B cell (primary cell): ENCODE measurements at regions not wholly inside any gene's neighbourhood (a gene's known extent, or its start where the extent isn't known, plus 50 kb on each side); places are given as distances from the start of the nearest gene placed in this dataset.

ENCODE experiments used
- ATAC-seq: fragments of 200-7000 bp; cut with Tn5 transposase; one replicate; pipeline ENCODE4 v1.10.0; 2021; ENCODE audit warnings: low read depth, mild to moderate bottlenecking, moderate number of reproducible peaks, moderate library complexity
- CTCF ChIA-PET: fragments of 350-600 bp; sonication (Branson Sonifier 250); formaldehyde crosslinking; loops from one replicate; lab custom pipeline; 2021; ENCODE audit warnings: antibody characterized with exemption, inconsistent platforms; lab: Charles Lee
- POLR2A ChIA-PET: fragments of 350-600 bp; sonication (Branson Sonifier 250); formaldehyde crosslinking; loops from one replicate; lab custom pipeline; 2021; ENCODE audit warnings: antibody characterized with exemption; lab: Charles Lee
- DNase-seq: peaks from one replicate; pipeline ENCODE4 v3.0.0; 2013
- H2AFZ ChIP-seq: 2 replicates; pipeline ENCODE4 v1.6.1; 2012; ENCODE audit warnings: mild to moderate bottlenecking, low read depth, low read length; ENCODE audit not compliant: insufficient read depth, poor library complexity, severe bottlenecking
- H3K27ac ChIP-seq, 2 donors: 1 replicate in 1 of 2; 2 replicates in 1 of 2; pipeline ENCODE4 v1.5.1; 2012 to 2013; ENCODE audit warnings: low read length in 2 of 2, mild to moderate bottlenecking in 2 of 2, moderate library complexity in 1 of 2
- H3K27me3 ChIP-seq, 4 experiments: fragments of 200-600 bp in 1 of 4; sonication (generic) in 1 of 4; replicated peaks in 1 of 4; 1 replicate in 2 of 4; 2 replicates in 2 of 4; pipeline versions ENCODE4 v1.6.1 to v1.7.0; 2013 to 2016; ENCODE audit warnings: low read length in 3 of 4, mild to moderate bottlenecking in 2 of 4, mixed read lengths in 1 of 4, moderate library complexity in 1 of 4; ENCODE audit not compliant: insufficient read depth in 4 of 4, control insufficient read depth in 3 of 4; ENCODE audit errors: control extremely low read depth in 1 of 4
- H3K36me3 ChIP-seq, 2 experiments: replicated peaks in 1 of 2; 1 replicate in 1 of 2; 2 replicates in 1 of 2; pipeline versions ENCODE4 v1.6.1 to v1.7.1; 2013; ENCODE audit warnings: low read length in 1 of 2; ENCODE audit not compliant: insufficient read depth in 2 of 2, control insufficient read depth in 1 of 2; ENCODE audit errors: control extremely low read depth in 1 of 2, extremely low read depth in 1 of 2
- H3K4me1 ChIP-seq, 2 donors: fragments of 200-600 bp in 1 of 2; sonication (generic) in 1 of 2; 1 replicate in 1 of 2; 2 replicates in 1 of 2; pipeline versions ENCODE4 v1.5.1 to v1.6.1; 2013 to 2017; ENCODE audit warnings: low read length in 2 of 2; ENCODE audit not compliant: control insufficient read depth in 2 of 2, insufficient read depth in 2 of 2
- H3K4me2 ChIP-seq: replicated peaks from 2 replicates; pipeline ENCODE3; 2012; ENCODE audit warnings: mild to moderate bottlenecking, low read depth, low read length; ENCODE audit not compliant: poor library complexity, severe bottlenecking
- H3K4me3 ChIP-seq, 5 experiments: fragments of 200-600 bp in 1 of 5; sonication (generic) in 1 of 5; 1 replicate in 3 of 5; 2 replicates in 2 of 5; pipeline versions ENCODE4 v1.5.1 to v1.7.0; 2011 to 2016; ENCODE audit warnings: low read length in 4 of 5, mild to moderate bottlenecking in 4 of 5, low read depth in 2 of 5, control low read depth in 1 of 5, moderate library complexity in 1 of 5; ENCODE audit not compliant: insufficient read depth in 1 of 5; ENCODE audit errors: control extremely low read depth in 1 of 5, extremely low read depth in 1 of 5
- H3K79me2 ChIP-seq: fragments of 200-600 bp; sonication (generic); one replicate; pipeline ENCODE4 v1.6.0; 2016; ENCODE audit warnings: low read length; ENCODE audit not compliant: control insufficient read depth, insufficient read depth
- H3K9ac ChIP-seq: fragments of 200-600 bp; sonication (generic); 2 replicates; pipeline ENCODE4 v1.6.1; 2017; ENCODE audit warnings: mild to moderate bottlenecking, low read length, moderate library complexity
- H3K9me3 ChIP-seq, 3 donors: one replicate each; pipeline versions ENCODE4 v1.6.1 to v1.7.1; 2013; ENCODE audit warnings: low read length in 2 of 3; ENCODE audit not compliant: control insufficient read depth in 2 of 3, insufficient read depth in 1 of 3; ENCODE audit errors: control extremely low read depth in 1 of 3
- H4K20me1 ChIP-seq: 2 replicates; pipeline ENCODE4 v1.6.0; 2012; ENCODE audit warnings: mild to moderate bottlenecking, low read length; ENCODE audit not compliant: insufficient read depth, control insufficient read depth, poor library complexity, severe bottlenecking
- H3K27ac Mint-ChIP-seq: one replicate; pipeline ENCODE4 v1.8.0; 2021; ENCODE audit warnings: mixed read lengths
- H3K27me3 Mint-ChIP-seq: one replicate; pipeline ENCODE4 v1.8.0; 2021; ENCODE audit warnings: mixed read lengths
- H3K4me1 Mint-ChIP-seq: one replicate; pipeline ENCODE4 v1.8.0; 2021; ENCODE audit warnings: mixed read lengths
- H3K4me3 Mint-ChIP-seq: one replicate; pipeline ENCODE4 v1.8.0; 2021; ENCODE audit warnings: mixed read lengths
- H3K9me3 Mint-ChIP-seq: one replicate; pipeline ENCODE4 v1.8.0; 2022; ENCODE audit warnings: mixed read lengths; ENCODE audit not compliant: insufficient read depth
- CTCF ChIP-seq: fragments of 200-600 bp; IDR thresholded peaks from one replicate; pipeline ENCODE4 v1.8.0; 2022; ENCODE audit warnings: antibody characterized with exemption, mild to moderate bottlenecking
- EZH2 ChIP-seq: IDR thresholded peaks from 2 replicates; pipeline ENCODE4 v1.6.1; 2012; ENCODE audit warnings: borderline replicate concordance, low read depth, mild to moderate bottlenecking, moderate library complexity, low read length; ENCODE audit not compliant: insufficient read depth, poor library complexity, severe bottlenecking
- WGBS: methylation state at CpG from one replicate; pipeline ENCODE4 v1.1.5; 2013; ENCODE audit warnings: missing lambda C conversion rate; ENCODE audit not compliant: insufficient coverage; 5-methylcytosine and 5-hydroxymethylcytosine counted together
- intact Hi-C: fragments of 100-400 bp; cut with micrococcal nuclease; formaldehyde crosslinking; loops from one replicate; pipeline ENCODE4 v1.10.0; 2022

GRCh38 chr4:57910151-57910550 is 800.0 kb upstream of the IGFBP7 start:
- no peaks in the 10 kb centered on the region for H3K27me3 Mint-ChIP-seq
- TF ChIP-seq EZH2 (no peak), CTCF (no peak)
- POLR2A ChIA-PET: no interaction called here
- H3K4me1 Mint-ChIP-seq: no peaks in the 10 kb centered on the region
- Histone ChIP-seq H3K4me1 (no peaks in the 10 kb centered on the region), H3K4me2 (no peak overlapping the region), H3K9ac (no peak overlapping the region), H3K9me3 (no peaks in the 10 kb centered on the region), H3K4me3 (no peak overlapping the region), H3K27me3 (no peaks in the 10 kb centered on the region), H3K27ac (no peak overlapping the region), H3K79me2 (no peaks in the 10 kb centered on the region), H4K20me1 (no peaks in the 10 kb centered on the region), H3K36me3 (no peaks in the 10 kb centered on the region), H2AFZ (no peak overlapping the region)
- DNase-seq (no peak), ATAC-seq (no peak)
- WGBS: 100% methylated on average over 1 of the region's 3 CpGs
- H3K27ac Mint-ChIP-seq: no peak overlapping the region
- no peak overlapping the region for H3K4me3 Mint-ChIP-seq
- intact Hi-C loops: no loop called here
- CTCF ChIA-PET: no interaction called here
- H3K9me3 Mint-ChIP-seq: peaks cover 2% of the 10 kb centered on the region

GRCh38 chr4:57905965-57906364 is 795.8 kb upstream of the IGFBP7 start:
- no peaks in the 10 kb centered on the region for H3K27me3 Mint-ChIP-seq
- no peak overlapping the region for H3K4me3 Mint-ChIP-seq
- ChIA-PET POLR2A (no interaction called here), CTCF (no interaction called here)
- DNase-seq (no peak), ATAC-seq (no peak)
- no peak overlapping the region for H3K27ac ChIP-seq
- no peak for TF ChIP-seq EZH2
- TF ChIP-seq CTCF: no peak
- no peaks in the 10 kb centered on the region for H3K9me3 ChIP-seq
- no peak overlapping the region for H3K9ac ChIP-seq
- no peaks in the 10 kb centered on the region for H3K4me1 ChIP-seq
- H3K27me3 ChIP-seq: no peaks in the 10 kb centered on the region
- no peaks in the 10 kb centered on the region for H3K4me1 Mint-ChIP-seq
- no peak overlapping the region for H3K4me3 ChIP-seq
- no peaks in the 10 kb centered on the region for H3K9me3 Mint-ChIP-seq
- intact Hi-C loops: no loop called here
- no peak overlapping the region for H2AFZ ChIP-seq
- no peaks in the 10 kb centered on the region for H3K36me3 ChIP-seq
- WGBS: no CpG with 5 or more reads among the region's 3 CpGs
- no peaks in the 10 kb centered on the region for H3K79me2 ChIP-seq
- H3K27ac Mint-ChIP-seq: no peak overlapping the region
- no peaks in the 10 kb centered on the region for H4K20me1 ChIP-seq
- H3K4me2 ChIP-seq: no peak overlapping the region
